T-helper 9 cell (primary cell): ENCODE measurements at regions not wholly inside any gene's neighbourhood (a gene's known extent, or its start where the extent isn't known, plus 50 kb on each side); places are given as distances from the start of the nearest gene placed in this dataset.

Experiments used
- DNase-seq: peaks from one replicate; pipeline ENCODE4 v3.0.0-alpha.2; 2020

GRCh38 chr20:60652615-60653014 lies 599.4 kb upstream of the CDH4 start:
- DNase-seq: no peak

DNA sequence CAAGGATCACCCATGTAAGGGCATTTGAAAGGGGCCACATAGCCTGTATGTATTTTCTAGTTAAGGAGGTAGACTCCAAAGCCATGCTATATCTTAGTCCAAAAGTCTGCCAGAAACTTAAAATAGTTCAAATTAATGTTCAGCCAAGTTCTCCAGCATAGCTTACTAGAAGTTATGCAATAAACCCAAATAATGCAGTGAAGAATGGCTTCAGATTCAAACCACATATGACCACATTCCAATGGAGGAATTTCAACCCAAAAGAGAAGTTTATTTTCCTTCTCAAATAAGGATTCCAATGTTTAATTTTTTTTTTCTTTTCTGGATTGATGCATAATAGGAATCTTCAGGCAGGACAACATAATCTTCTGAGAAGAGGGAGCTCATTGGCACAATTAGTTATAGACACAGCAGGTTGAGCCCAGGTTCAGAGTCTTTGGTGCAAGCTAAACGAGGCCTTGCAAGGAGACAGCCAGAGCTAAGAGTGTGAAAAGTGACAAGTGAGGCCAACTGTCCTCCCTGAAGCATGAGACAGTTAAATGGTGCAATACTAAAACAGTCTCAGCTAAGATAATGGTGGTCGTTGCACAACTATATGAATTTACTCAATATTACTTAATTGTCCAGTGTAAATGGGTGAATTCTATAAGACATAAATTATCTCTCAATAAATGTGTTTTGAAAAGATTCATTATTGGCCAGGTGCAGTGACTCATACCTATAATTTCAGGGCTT lies 598.8 kb upstream of the CDH4 start:
- DNase-seq: no peak

DNA sequence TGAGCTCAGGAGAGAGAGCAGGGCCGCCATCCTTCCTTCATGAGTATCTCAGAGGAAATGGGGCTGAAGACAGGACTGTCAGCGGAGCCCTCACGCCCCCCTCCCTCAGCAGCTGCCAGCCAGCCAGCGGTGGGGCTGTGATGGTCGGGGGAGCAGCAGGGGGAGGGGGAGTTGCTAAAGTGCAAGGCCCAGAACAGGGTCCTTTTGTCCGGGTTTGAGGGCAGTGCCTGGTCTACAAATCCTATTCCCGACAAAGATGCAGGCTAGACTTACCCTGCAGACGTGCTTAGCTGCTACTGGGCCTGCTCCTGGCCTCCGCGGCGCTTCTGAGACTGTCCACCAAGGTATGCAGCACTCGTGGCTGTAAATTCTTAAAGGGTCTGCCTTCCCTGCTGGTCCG lies 593.4 kb upstream of the CDH4 start:
- DNase-seq: no peak

DNA sequence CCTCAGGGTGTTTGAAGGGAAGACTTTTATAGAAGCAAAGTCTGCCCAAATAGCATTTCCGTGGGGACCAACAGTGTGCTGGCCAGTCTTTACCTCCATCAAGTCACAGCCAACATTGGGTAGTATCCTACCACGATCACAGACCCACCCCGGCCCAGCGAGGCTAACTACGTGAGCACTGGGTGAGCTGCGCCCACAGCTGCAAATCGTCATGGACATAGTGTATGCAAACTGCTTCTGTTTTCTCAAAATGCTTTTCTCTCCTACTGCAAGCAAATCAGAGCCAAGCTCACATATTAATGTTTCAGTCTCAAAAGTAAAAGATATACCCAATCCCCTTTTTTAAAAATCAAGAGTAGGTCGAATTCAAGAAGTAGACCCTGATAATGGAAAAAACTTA lies 592.8 kb upstream of the CDH4 start:
- DNase-seq: no peak

DNA sequence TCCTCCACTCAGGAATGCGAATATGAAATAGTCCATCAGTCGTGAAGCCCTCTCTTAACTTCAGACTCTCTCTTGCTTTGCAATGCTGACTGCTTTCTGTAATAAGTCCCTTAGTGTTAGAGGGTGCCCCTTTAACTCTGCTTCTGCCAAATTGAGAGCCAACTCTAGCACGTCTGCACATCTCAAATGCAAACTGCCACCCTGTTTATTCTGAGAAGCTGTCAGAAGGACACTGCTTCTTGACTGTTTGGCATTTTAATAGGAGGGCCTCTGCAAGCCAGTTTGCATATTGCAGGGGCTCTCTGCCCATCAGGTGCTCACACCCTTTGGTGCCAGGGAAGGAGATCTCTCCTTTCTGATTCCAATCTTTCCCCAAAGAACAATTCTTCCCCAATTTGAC lies 589.8 kb upstream of the CDH4 start:
- no peak for DNase-seq

GRCh38 chr20:60664106-60664505 lies 588.0 kb upstream of the CDH4 start:
- no peak for DNase-seq

GRCh38 chr20:60667641-60668040 lies 584.4 kb upstream of the CDH4 start:
- no peak for DNase-seq

GRCh38 chr20:60669211-60669610 lies 582.9 kb upstream of the CDH4 start:
- DNase-seq: no peak

GRCh38 chr20:60676011-60676410 lies 576.0 kb upstream of the CDH4 start:
- DNase-seq: no peak

DNA sequence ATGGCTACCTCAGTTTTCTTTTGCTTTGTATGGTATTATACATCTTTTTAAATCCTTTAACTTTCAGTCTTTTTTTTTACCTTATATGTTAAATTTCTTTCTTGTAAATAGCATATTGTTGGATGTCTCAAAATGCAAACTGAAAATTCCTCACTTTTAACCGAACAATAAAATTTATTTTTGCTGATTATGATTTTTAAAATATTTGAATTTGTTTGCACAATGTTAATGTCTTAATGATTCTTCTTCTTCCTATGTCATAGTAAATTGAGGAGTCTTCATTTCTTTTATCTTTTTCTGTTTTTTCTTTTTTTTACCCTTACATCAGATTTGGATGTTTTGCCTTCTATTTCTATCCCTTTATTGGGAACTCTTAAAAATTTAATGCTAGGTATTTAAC lies 574.2 kb upstream of the CDH4 start:
- DNase-seq: no peak

GRCh38 chr20:60680554-60680953 lies 571.5 kb upstream of the CDH4 start:
- no peak for DNase-seq

GRCh38 chr20:60687213-60687612 lies 564.8 kb upstream of the CDH4 start:
- DNase-seq: no peak

DNA sequence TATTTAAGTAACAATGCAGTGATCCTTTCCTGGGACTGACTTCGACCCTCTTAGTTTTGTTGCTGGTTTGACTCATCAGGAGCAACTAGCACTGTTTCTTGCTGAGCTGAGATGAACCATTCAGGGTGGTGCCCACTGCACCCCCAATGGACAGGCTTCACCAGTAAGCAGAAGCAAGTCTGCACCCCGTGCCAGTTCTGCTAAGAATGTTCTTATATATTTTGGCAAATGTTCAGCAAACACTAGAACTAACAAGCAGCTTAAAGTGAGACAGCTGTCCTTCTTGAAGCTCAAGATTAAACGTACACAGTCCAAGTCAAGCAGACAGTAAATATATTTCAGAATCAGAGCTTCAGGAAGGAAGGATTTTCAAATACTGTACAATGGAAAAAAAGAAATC lies 561.3 kb upstream of the CDH4 start:
- DNase-seq: no peak

DNA sequence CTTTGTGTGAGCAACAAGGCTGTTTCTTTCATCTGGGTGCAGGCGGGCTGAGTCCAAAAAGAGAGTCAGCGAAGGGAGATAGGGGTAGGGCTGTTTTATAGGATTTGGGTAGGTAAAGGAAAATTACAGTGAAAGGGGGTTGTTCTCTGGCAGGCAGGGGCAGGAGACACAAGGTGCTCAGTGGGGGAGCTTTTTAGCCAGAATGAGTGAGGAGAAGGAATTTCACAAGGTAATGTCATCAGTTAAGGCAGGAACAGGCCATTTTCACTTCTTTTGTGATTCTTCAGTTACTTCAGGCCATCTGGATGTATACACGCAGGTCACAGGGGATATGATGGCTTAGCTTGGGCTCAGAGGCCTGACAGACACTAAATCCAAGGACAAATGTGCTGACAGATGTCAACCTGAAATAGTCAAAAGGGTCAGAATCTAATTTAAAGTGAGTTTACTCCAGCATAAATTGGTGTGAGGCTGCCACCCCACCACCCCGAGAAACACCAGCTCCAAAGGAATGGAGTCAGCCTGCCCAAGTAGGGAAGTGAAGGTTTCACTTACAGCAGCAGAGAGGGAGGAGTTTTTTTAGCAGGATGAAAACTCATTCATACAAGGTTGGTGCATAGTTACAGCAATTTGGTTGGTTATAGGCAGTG lies 560.0 kb upstream of the CDH4 start:
- DNase-seq: no peak

- DNase-seq: no peak
These were observed 558.4 kb upstream of the CDH4 start for GRCh38 chr20:60693496-60694133.

GRCh38 chr20:60694763-60695162 lies 557.3 kb upstream of the CDH4 start:
- DNase-seq: no peak

DNA sequence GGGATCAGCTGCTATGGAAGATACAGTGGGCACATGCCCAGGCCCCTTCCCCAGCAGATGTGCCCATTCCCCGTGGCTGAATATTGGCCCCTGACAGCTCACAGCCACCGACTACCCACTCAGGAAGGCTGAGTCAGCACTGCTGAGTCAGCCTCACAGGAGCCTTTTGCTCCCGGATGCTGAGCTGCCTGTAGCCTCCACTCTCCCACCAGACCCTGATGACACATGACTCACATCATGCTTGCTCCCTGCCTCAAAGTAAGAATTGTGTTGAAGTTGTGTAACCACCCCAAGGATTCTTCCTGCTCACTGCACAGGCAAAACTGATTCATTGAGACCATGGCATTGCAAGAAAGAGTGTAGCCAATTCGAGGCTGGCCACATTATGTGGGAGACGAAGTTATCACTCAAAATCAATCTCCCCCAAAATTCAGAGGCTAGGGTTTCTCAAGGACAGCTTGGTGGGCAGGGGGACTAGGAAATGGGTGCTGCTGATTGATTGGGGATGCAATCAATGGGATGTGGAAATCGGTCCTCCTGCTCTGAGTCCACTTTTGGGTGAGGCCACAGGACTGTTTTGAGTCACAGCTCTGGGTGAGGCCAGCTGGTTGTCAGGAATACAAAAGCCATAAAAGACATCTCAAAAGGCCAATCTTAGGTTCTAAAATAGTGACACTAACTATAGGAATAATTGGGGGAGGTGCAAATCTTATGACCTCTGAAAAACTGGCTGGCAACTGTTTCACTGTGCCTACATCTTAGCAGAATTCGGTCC lies 556.6 kb upstream of the CDH4 start:
- DNase-seq: no peak

DNA sequence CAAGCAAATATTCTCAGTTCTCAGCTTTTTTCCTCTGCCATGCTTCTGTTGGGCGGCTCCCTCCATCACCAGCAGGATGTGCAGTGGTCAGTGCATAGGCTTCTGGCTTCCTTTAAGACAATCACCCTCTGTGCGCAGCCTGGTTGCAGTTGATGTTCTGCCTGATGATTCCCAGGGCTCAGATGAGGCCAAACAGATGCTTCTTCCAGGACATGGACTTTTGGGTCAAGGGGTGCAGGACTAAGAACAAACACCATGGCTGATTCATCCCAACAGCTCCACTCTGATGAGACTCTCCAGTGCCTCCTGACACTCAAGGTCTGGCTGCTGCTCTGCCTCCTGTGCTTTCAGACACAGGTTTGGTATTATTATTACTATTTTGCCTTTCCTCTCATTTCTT lies 554.8 kb upstream of the CDH4 start:
- DNase-seq: no peak

GRCh38 chr20:60700728-60701127 lies 551.3 kb upstream of the CDH4 start:
- DNase-seq: no peak

DNA sequence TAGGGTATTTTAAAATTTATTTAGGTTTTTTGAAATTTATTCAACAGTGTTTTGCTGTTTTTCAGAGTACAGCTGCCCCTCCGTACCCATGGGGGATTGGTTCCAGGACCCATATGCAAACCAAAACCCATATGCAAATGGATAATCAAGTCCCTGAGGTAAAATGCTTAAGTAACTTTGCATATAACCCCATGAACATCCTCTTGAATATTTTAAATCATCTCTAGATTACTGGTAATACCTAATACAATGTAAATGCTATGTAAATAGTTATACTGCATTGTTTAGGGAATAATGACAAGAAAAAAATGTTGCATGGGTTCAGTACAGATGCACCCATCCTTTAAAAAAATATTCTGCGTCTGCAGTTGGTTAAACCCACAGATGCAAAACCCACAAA lies 547.9 kb upstream of the CDH4 start:
- no peak for DNase-seq

DNA sequence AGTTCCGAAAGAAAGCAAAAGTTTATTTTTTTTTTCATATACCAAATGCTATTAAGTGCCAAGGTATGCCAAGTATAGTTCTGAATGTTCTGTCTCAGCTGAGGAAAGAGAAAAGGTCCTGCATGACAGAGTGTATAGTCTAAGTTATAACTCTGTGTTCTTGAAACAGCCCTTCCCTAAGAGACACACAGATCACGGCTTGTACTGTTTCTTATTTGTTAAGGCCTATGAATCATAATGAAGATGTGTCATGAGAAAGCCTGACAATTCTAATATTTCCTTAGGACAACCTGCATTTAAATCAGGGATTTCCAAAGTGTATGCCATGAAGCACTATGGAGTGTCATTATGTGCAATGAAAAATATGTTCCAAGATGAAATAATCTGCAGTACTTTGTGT lies 538.7 kb upstream of the CDH4 start:
- DNase-seq: no peak

GRCh38 chr20:60715172-60715571 lies 536.9 kb upstream of the CDH4 start:
- no peak for DNase-seq

DNA sequence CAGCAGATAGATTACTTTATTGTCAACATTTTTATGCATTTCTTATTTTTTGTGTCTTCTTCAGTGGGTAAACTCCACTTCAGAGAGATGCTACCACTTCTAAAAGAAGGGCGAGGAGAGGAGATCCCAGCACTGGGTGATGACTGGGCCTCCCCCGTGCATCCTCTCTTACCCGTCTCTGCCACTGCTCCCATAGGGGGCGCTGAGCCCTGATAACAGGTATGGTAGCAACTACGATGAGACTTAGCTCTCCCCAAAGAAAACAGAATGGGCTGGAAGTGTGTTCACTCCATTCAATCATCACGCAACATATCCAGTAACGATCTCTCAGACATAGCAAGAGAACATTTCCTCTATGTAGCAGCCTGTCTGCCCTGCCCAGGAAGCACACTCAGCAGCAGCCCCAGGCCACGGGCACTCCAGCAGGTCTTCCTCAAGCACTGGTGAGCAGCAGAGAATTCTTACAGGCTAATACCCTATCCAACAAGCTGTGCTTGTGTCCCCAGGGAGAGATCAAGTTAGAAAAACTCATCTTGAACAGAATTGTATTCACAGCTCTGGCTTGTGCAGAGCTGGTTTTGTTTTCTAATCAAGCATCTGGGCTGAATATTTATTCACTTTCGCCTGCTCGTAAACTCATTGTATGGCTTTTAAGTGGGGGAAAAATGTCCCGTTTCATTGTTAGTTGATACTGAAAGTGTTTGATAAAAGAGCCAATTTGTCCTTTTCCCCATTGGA lies 533.1 kb upstream of the CDH4 start:
- DNase-seq: no peak
